ENCODE measurements at regions not wholly inside any gene's neighbourhood (a gene's known extent, or its start where the extent isn't known, plus 50 kb on each side); places are given as distances from the start of the nearest gene placed in this dataset.

DNA sequence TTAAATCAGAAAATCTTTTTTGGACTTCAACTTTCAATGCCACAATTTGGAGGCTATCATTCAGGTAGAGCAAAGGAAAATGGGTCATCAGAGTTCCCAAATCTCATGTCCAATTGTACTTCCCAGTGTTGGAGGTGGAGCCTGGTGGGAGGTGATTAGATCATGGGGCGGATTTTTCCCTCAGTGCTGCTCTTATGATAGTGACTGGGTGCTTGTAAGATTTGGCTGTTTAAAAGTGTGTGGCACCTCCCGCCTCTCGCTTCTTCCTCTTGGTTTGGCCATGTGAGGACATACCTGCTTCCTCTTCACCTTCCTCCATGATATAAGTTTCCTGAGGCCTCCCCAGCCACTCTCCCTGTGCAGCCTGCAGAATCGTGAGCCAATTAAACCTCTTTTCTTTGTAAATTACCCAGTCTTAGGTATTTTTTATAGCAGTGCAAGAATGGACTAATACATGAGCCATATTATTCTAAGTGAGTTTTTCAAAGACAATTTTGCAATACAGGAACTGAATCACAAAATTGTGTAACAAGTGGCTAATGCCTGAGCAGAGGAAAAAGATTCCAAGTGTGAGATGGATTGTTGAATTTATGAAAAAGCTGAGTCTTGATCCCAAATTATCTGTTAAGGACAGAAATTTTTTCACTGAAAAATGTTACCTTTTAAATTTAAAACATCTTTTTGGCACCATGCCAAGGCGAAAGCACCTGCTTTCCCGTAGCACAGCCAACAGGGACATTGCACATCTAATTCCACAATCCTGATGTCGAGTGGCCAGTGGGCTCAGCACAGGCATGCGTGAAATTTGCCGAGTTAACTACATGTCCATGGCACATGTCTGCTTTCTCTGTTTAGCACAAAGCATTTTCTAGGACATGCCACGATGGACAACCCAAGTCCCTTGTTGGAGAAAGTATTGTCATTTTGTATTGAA lies 150.9 kb downstream of the COL6A3 start:
- Histone ChIP-seq H3K9ac (ENCODE audit: insufficient read length) (no peak overlapping the region), H3K9me3 (ENCODE audit: low read depth, low read length) (no peaks in the 10 kb centered on the region), H3K27ac (0 out of 2 replicates have a peak overlapping the region, but pooled peaks have one; percentile 20), H3K36me3 (ENCODE audit: insufficient read depth, low read length) (no peaks in the 10 kb centered on the region), H3K4me3 (no peak overlapping the region)
- no peak for DNase-seq (ENCODE audit: low read depth, low spot score)
- no peak for TF ChIP-seq FOXP2 (optimal IDR thresholded peaks at IDR 0.05; ENCODE audit: control extremely low read depth, extremely low read length, insufficient read depth)
- TF ChIP-seq EZH2 (IDR thresholded peaks at IDR 0.05), result no peak
- TF ChIP-seq POLR2AphosphoS5 (IDR thresholded peaks at IDR 0.05; ENCODE audit: borderline replicate concordance, low read depth, low read length), result no peak

DNA sequence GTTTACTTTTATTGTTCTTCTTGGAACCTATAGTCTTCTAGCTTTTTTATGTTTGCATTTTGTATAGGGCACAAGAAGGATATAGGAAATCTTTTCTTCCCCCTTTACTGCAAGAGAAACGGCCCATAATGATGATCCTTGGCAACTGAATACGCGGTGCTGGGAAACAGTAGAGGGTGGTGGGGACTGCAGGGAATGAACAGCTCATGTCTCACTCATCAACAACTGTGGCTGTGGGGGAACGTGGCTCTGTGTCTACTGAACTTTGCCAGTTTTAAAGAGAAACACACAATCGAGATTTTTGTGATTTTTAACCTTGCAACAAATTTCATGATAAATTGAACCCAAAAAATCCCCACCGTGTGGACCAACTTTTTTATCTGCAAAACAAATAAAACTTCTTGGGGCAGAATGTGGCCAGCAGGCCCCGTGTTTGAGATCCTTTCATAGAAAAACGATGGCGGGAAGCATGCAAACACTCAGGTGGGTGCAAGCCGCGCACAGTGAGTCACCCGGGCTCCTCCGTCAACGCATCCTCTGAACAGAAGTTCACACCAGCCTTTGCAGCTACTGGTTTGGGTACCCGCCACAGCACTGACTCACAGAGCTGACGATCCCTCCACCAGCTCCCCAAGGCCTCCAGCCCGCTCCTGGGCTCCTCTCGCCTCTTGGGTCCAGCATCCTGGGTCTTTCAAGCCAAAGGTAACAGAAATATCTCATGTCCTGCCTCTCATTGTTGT lies 149.3 kb downstream of the COL6A3 start:
- no peak for TF ChIP-seq FOXP2 (optimal IDR thresholded peaks at IDR 0.05; ENCODE audit: control extremely low read depth, extremely low read length, insufficient read depth)
- no peak for TF ChIP-seq EZH2 (IDR thresholded peaks at IDR 0.05)
- TF ChIP-seq POLR2AphosphoS5 (IDR thresholded peaks at IDR 0.05; ENCODE audit: borderline replicate concordance, low read depth, low read length), result no peak
- no peak for DNase-seq (ENCODE audit: low read depth, low spot score)
- no peak overlapping the region for H3K27ac ChIP-seq

DNA sequence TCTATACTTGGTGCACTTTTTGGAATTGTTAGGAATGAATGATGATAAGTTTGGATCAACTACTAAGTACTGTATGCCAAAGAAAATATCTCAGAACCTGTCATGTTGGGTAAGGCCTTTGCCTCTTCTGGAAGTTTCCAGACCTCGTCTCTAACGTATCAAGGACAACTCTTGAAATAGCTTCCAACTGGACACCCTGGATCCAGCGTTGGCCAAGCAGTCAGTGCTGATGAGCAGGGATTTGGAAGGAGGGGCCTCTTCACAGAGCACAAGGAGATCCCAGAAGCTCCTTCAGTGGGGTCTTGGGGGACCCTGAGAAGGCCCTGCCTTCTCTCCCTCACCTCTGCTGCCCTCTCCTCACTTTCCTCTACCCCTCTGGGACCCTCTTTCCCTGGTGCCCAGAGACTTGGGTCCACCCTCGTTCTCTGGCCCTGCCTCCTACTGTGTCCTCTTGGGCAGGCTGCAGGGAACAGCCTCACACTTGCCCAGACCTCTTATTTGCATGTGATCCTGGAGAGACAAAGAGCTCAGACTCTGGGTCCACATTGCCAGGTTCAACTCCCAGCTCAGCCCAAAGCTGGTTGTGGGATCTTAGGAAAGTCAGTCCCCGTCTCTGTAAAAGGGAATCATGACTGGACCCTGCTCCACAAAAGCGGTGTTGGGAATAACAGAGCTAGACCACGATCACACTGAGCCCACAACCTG lies 145.8 kb downstream of the COL6A3 start:
- Histone ChIP-seq H3K27ac (no peak overlapping the region), H3K36me3 (ENCODE audit: insufficient read depth, low read length) (no peaks in the 10 kb centered on the region), H3K9me3 (ENCODE audit: low read depth, low read length) (no peaks in the 10 kb centered on the region), H3K9ac (ENCODE audit: insufficient read length) (no peak overlapping the region), H3K4me3 (no peak overlapping the region)
- no peak for TF ChIP-seq FOXP2 (optimal IDR thresholded peaks at IDR 0.05; ENCODE audit: control extremely low read depth, extremely low read length, insufficient read depth)
- no peak for TF ChIP-seq POLR2AphosphoS5 (IDR thresholded peaks at IDR 0.05; ENCODE audit: borderline replicate concordance, low read depth, low read length)
- TF ChIP-seq EZH2 (IDR thresholded peaks at IDR 0.05), result no peak
- DNase-seq (ENCODE audit: low read depth, low spot score), result no peak

More for the DNA sequence above, 149.3 kb downstream of the COL6A3 start:
- Histone ChIP-seq H3K36me3 (ENCODE audit: insufficient read depth, low read length) (no peaks in the 10 kb centered on the region), H3K4me3 (no peak overlapping the region), H3K9ac (ENCODE audit: insufficient read length) (no peak overlapping the region), H3K9me3 (ENCODE audit: low read depth, low read length) (no peaks in the 10 kb centered on the region)

DNA sequence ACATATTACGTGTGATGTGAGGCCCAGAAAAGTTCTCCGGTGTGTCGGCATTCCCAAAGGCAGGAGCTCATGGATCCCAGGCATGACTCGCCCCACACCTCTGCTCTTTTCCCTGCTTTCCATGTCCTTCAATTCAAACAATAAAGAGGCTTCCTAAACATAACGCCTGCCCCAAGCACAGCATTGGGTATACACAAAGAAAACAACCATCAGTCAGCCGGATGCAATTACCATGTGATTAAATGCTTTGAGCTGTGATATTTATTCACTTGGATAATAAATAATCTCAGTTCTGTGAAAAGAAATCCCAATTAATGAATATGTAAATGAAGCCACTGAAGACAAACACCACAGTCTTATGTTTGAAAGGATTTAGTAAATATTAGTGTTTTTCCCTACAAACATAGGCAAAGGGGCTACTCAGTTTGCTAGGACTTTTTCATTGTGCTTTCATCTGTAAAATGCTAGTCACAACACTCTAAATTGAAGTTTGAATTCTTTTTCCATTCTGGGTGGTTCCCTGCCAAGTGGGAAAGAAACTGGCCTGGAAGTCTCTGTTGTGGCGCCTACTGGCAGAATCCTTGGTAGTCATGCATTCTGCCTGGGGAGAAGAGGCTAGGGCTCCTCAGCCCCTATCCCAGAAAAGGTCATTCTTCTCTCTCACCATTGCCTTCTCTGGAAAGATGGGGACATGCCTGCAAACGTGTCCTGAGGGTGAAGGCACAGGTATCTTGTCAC lies 144.7 kb downstream of the COL6A3 start:
- TF ChIP-seq FOXP2 (optimal IDR thresholded peaks at IDR 0.05; ENCODE audit: control extremely low read depth, extremely low read length, insufficient read depth) (no peak), POLR2AphosphoS5 (IDR thresholded peaks at IDR 0.05; ENCODE audit: borderline replicate concordance, low read depth, low read length) (no peak), EZH2 (IDR thresholded peaks at IDR 0.05) (no peak)
- H3K9ac ChIP-seq (ENCODE audit: insufficient read length), result no peak overlapping the region
- H3K36me3 ChIP-seq (ENCODE audit: insufficient read depth, low read length), result no peaks in the 10 kb centered on the region
- no peak overlapping the region for H3K27ac ChIP-seq
- no peak overlapping the region for H3K4me3 ChIP-seq
- H3K9me3 ChIP-seq (ENCODE audit: low read depth, low read length), result no peaks in the 10 kb centered on the region
- DNase-seq (ENCODE audit: low read depth, low spot score), result no peak

DNA sequence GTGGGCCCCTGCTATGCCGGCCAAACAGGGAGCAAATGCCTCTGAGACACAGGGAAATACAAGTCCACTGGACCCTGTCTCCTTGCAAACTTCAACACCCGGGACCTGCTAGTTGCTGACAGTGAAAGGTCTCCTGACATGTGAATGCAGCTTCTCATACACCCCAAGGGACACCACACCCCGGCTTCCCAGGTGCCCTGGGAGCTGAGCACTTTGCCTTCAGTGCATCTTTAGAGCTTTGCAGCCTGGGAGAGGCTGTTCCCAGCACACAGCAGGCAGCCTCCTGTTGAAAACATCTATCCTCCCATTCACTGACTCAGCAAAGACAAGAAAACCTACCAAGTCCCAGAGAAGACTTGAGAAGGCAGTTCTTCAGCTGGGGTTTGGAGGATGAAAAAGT lies 143.4 kb downstream of the COL6A3 start:
- Histone ChIP-seq H3K4me3 (no peak overlapping the region), H3K9ac (ENCODE audit: insufficient read length) (no peak overlapping the region), H3K27ac (no peak overlapping the region), H3K36me3 (ENCODE audit: insufficient read depth, low read length) (no peaks in the 10 kb centered on the region), H3K9me3 (ENCODE audit: low read depth, low read length) (no peaks in the 10 kb centered on the region)
- TF ChIP-seq POLR2AphosphoS5 (IDR thresholded peaks at IDR 0.05; ENCODE audit: borderline replicate concordance, low read depth, low read length), result no peak
- no peak for TF ChIP-seq FOXP2 (optimal IDR thresholded peaks at IDR 0.05; ENCODE audit: control extremely low read depth, extremely low read length, insufficient read depth)
- TF ChIP-seq EZH2 (IDR thresholded peaks at IDR 0.05), result no peak
- no peak for DNase-seq (ENCODE audit: low read depth, low spot score)

DNA sequence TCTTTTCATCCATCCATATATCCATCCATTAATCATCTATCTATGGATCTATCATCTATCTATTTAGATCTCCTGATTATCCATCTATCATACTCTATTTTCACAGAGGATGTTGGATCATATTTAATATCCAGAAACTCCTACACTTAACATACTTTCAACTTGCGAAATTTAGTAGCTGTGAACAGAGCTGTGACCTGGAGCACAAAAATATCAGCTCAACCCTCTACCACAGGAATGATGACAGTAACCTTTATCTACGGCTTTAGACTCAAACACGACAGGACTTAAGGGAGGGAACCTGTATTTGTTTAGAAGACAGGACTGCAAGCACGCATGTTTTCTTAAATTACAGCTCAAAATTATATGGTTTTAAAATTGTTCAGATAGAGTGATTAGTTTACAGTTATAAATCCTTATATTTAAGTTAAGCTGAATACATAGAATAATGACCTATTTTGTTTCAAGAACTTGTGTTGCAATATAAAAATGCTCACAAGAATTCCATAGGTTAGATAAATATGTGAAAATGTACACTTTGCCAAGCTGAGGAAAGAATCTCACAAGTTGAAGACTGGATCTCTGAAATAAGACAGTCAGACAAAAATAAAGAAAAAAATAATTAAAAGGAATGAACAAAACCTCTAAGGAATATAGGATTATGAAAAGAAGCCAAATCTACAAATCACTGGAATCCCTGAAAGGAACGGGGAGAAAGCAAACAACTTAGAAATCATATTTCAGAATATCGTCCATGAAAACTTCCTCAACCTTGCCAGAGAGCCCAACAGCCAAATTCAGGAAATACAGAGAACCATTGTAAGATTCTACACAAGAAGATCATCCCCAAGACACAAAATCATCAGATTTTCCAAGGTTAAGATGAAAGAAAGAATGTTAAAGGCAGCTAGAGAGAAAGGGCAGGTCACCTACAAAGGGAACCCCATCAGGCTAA lies 142.0 kb downstream of the COL6A3 start:
- Histone ChIP-seq H3K36me3 (ENCODE audit: insufficient read depth, low read length) (no peaks in the 10 kb centered on the region), H3K27ac (no peak overlapping the region), H3K4me3 (no peak overlapping the region), H3K9ac (ENCODE audit: insufficient read length) (no peak overlapping the region), H3K9me3 (ENCODE audit: low read depth, low read length) (no peaks in the 10 kb centered on the region)
- no peak for DNase-seq (ENCODE audit: low read depth, low spot score)
- no peak for TF ChIP-seq FOXP2 (optimal IDR thresholded peaks at IDR 0.05; ENCODE audit: control extremely low read depth, extremely low read length, insufficient read depth)
- no peak for TF ChIP-seq EZH2 (IDR thresholded peaks at IDR 0.05)
- no peak for TF ChIP-seq POLR2AphosphoS5 (IDR thresholded peaks at IDR 0.05; ENCODE audit: borderline replicate concordance, low read depth, low read length)

Measured in SK-N-MC (cell line).